GM23338 (cell line): ENCODE measurements at regions not wholly inside any gene's neighbourhood (a gene's known extent, or its start where the extent isn't known, plus 50 kb on each side); places are given as distances from the start of the nearest gene placed in this dataset.

Experiments used
- CREB1 ChIP-seq: fragments of 250-450 bp; sonication (Bioruptor Pico); IDR thresholded peaks from 2 replicates; pipeline ENCODE4 v1.5.0; 2020; ENCODE audit warnings: low read depth, mild to moderate bottlenecking, moderate library complexity
- EZH2 ChIP-seq: fragments of 200-600 bp; sonication (generic); IDR thresholded peaks from one replicate; pipeline ENCODE4 v1.8.0; 2017; ENCODE audit warnings: antibody characterized with exemption, mild to moderate bottlenecking, low read depth; ENCODE audit not compliant: unreplicated experiment
- EZH2phosphoT487 ChIP-seq: fragments of 200-600 bp; sonication (generic); IDR thresholded peaks from one replicate; pipeline ENCODE4 v1.8.1; 2018; ENCODE audit warnings: antibody characterized with exemption; ENCODE audit not compliant: unreplicated experiment
- JUNB ChIP-seq: IDR thresholded peaks from one replicate; pipeline ENCODE4 v1.6.1; 2016; ENCODE audit warnings: antibody characterized with exemption; ENCODE audit not compliant: unreplicated experiment
- NANOG ChIP-seq: IDR thresholded peaks from 2 replicates; pipeline ENCODE4 v1.6.1; 2016; ENCODE audit warnings: antibody characterized with exemption, borderline replicate concordance
- POLR2AphosphoS5 ChIP-seq: IDR thresholded peaks from 2 replicates; pipeline ENCODE4 v1.6.1; 2016; ENCODE audit warnings: antibody characterized with exemption, low read depth
- STAT1 ChIP-seq: IDR thresholded peaks from one replicate; pipeline ENCODE4 v1.6.1; 2016; ENCODE audit warnings: antibody characterized with exemption; ENCODE audit not compliant: unreplicated experiment
- ZNF114 ChIP-seq: fragments of 250-450 bp; sonication (Bioruptor Pico); IDR thresholded peaks from 2 replicates; pipeline ENCODE4 v1.5.0; 2020; ENCODE audit warnings: mild to moderate bottlenecking, moderate library complexity
- ZNF331 ChIP-seq: fragments of 250-450 bp; sonication (Bioruptor Pico); IDR thresholded peaks from 2 replicates; pipeline ENCODE4 v1.5.0; 2020; ENCODE audit warnings: low read depth, mild to moderate bottlenecking, moderate library complexity
- ZNF462 ChIP-seq: fragments of 250-450 bp; sonication (Bioruptor Pico); IDR thresholded peaks from 2 replicates; pipeline ENCODE4 v1.5.0; 2020; ENCODE audit warnings: mild to moderate bottlenecking, moderate library complexity
- TF ChIP-seq, protein P1 (sequence below), 2 experiments: fragments of 200-600 bp in 1 of 2; sonication (generic) in 1 of 2; conservative IDR thresholded peaks; 2 replicates each; pipeline versions ENCODE4 v1.5.1 to v1.6.1; 2016 to 2017; ENCODE audit warnings: antibody characterized with exemption in 2 of 2, low read depth in 2 of 2, mild to moderate bottlenecking in 2 of 2, moderate library complexity in 1 of 2
- TF ChIP-seq, protein P2 (sequence below): IDR thresholded peaks from one replicate; pipeline ENCODE4 v1.6.1; 2018; ENCODE audit warnings: antibody characterized with exemption; ENCODE audit not compliant: unreplicated experiment
- TF ChIP-seq, protein P3 (sequence below): IDR thresholded peaks from 2 replicates; pipeline ENCODE4 v1.6.1; 2016; ENCODE audit warnings: antibody characterized with exemption

GRCh38 chr1:65054481-65054880, 88.1 kb upstream of the JAK1 start:
- TF ChIP-seq EZH2 (no peak), STAT1 (no peak), ZNF331 (CRISPR knock-in tag) (no peak), JUNB (no peak), EZH2phosphoT487 (no peak), POLR2AphosphoS5 (no peak), CREB1 (no peak), ZNF462 (no peak), ZNF114 (CRISPR knock-in tag) (no peak), NANOG (no peak)
- TF ChIP-seq, protein P1, sequence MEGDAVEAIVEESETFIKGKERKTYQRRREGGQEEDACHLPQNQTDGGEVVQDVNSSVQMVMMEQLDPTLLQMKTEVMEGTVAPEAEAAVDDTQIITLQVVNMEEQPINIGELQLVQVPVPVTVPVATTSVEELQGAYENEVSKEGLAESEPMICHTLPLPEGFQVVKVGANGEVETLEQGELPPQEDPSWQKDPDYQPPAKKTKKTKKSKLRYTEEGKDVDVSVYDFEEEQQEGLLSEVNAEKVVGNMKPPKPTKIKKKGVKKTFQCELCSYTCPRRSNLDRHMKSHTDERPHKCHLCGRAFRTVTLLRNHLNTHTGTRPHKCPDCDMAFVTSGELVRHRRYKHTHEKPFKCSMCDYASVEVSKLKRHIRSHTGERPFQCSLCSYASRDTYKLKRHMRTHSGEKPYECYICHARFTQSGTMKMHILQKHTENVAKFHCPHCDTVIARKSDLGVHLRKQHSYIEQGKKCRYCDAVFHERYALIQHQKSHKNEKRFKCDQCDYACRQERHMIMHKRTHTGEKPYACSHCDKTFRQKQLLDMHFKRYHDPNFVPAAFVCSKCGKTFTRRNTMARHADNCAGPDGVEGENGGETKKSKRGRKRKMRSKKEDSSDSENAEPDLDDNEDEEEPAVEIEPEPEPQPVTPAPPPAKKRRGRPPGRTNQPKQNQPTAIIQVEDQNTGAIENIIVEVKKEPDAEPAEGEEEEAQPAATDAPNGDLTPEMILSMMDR (conservative IDR thresholded peaks at IDR 0.05; ENCODE audit: low read depth in 2 of 2), result no peak
- TF ChIP-seq, protein P2, sequence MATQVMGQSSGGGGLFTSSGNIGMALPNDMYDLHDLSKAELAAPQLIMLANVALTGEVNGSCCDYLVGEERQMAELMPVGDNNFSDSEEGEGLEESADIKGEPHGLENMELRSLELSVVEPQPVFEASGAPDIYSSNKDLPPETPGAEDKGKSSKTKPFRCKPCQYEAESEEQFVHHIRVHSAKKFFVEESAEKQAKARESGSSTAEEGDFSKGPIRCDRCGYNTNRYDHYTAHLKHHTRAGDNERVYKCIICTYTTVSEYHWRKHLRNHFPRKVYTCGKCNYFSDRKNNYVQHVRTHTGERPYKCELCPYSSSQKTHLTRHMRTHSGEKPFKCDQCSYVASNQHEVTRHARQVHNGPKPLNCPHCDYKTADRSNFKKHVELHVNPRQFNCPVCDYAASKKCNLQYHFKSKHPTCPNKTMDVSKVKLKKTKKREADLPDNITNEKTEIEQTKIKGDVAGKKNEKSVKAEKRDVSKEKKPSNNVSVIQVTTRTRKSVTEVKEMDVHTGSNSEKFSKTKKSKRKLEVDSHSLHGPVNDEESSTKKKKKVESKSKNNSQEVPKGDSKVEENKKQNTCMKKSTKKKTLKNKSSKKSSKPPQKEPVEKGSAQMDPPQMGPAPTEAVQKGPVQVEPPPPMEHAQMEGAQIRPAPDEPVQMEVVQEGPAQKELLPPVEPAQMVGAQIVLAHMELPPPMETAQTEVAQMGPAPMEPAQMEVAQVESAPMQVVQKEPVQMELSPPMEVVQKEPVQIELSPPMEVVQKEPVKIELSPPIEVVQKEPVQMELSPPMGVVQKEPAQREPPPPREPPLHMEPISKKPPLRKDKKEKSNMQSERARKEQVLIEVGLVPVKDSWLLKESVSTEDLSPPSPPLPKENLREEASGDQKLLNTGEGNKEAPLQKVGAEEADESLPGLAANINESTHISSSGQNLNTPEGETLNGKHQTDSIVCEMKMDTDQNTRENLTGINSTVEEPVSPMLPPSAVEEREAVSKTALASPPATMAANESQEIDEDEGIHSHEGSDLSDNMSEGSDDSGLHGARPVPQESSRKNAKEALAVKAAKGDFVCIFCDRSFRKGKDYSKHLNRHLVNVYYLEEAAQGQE, result no peak
- TF ChIP-seq, protein P3, sequence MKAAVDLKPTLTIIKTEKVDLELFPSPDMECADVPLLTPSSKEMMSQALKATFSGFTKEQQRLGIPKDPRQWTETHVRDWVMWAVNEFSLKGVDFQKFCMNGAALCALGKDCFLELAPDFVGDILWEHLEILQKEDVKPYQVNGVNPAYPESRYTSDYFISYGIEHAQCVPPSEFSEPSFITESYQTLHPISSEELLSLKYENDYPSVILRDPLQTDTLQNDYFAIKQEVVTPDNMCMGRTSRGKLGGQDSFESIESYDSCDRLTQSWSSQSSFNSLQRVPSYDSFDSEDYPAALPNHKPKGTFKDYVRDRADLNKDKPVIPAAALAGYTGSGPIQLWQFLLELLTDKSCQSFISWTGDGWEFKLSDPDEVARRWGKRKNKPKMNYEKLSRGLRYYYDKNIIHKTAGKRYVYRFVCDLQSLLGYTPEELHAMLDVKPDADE, result no peak
